ENCODE measurements at regions not wholly inside any gene's neighbourhood (a gene's known extent, or its start where the extent isn't known, plus 50 kb on each side); places are given as distances from the start of the nearest gene placed in this dataset.

GRCh38 chr7:3159445-3159844 is 115.8 kb upstream of the CARD11 start:
- TF ChIP-seq POLR2A (IDR thresholded peaks at IDR 0.05): no peak
- TF ChIP-seq, protein P1, sequence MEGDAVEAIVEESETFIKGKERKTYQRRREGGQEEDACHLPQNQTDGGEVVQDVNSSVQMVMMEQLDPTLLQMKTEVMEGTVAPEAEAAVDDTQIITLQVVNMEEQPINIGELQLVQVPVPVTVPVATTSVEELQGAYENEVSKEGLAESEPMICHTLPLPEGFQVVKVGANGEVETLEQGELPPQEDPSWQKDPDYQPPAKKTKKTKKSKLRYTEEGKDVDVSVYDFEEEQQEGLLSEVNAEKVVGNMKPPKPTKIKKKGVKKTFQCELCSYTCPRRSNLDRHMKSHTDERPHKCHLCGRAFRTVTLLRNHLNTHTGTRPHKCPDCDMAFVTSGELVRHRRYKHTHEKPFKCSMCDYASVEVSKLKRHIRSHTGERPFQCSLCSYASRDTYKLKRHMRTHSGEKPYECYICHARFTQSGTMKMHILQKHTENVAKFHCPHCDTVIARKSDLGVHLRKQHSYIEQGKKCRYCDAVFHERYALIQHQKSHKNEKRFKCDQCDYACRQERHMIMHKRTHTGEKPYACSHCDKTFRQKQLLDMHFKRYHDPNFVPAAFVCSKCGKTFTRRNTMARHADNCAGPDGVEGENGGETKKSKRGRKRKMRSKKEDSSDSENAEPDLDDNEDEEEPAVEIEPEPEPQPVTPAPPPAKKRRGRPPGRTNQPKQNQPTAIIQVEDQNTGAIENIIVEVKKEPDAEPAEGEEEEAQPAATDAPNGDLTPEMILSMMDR (IDR thresholded peaks at IDR 0.05): no peak
